CD14-positive monocyte (primary cell): ENCODE measurements at regions not wholly inside any gene's neighbourhood (a gene's known extent, or its start where the extent isn't known, plus 50 kb on each side); places are given as distances from the start of the nearest gene placed in this dataset.

Experiments
- DNase-seq, 3 donors: peaks; one replicate each; pipeline ENCODE4 v3.0.0-alpha.2; 2011 to 2022
- H2AFZ ChIP-seq: 2 replicates; pipeline ENCODE4 v1.6.0; 2012; ENCODE audit warnings: mild to moderate bottlenecking, low read depth, low read length, inconsistent platforms; ENCODE audit not compliant: insufficient read depth, poor library complexity, severe bottlenecking
- H3K27ac ChIP-seq, 2 donors: 1 replicate in 1 of 2; 2 replicates in 1 of 2; pipeline ENCODE4 v1.5.1; 2012 to 2013; ENCODE audit warnings: low read length in 2 of 2, control low read depth in 1 of 2, inconsistent platforms in 1 of 2, low read depth in 1 of 2, mild to moderate bottlenecking in 1 of 2
- H3K27me3 ChIP-seq, 2 donors: one replicate each; pipeline versions ENCODE4 v1.6.0 to v1.6.1; 2011 to 2013; ENCODE audit warnings: low read length in 2 of 2; ENCODE audit not compliant: control insufficient read depth in 2 of 2, insufficient read depth in 2 of 2
- H3K36me3 ChIP-seq, 2 donors: replicated peaks in 1 of 2; 1 replicate in 1 of 2; 2 replicates in 1 of 2; pipeline versions ENCODE4 v1.5.1 to v1.6.1; 2012 to 2013; ENCODE audit warnings: low read length in 2 of 2, control low read depth in 1 of 2, inconsistent platforms in 1 of 2, mild to moderate bottlenecking in 1 of 2; ENCODE audit not compliant: insufficient read depth in 2 of 2, control insufficient read depth in 1 of 2
- H3K4me1 ChIP-seq, 2 donors: 1 replicate in 1 of 2; 2 replicates in 1 of 2; pipeline versions ENCODE4 v1.5.1 to v1.6.1; 2012 to 2013; ENCODE audit warnings: low read length in 2 of 2, control low read depth in 1 of 2, inconsistent platforms in 1 of 2, mild to moderate bottlenecking in 1 of 2, moderate library complexity in 1 of 2; ENCODE audit not compliant: insufficient read depth in 2 of 2, control insufficient read depth in 1 of 2
- H3K4me2 ChIP-seq: replicated peaks from 2 replicates; pipeline ENCODE3; 2012; ENCODE audit warnings: low read length, moderate library complexity, mild to moderate bottlenecking; ENCODE audit not compliant: poor library complexity, severe bottlenecking; ENCODE audit errors: extremely low read depth
- H3K4me3 ChIP-seq, 3 experiments: fragments of 200-600 bp in 1 of 3; sonication (generic) in 1 of 3; replicated peaks in 1 of 3; 1 replicate in 2 of 3; 2 replicates in 1 of 3; pipeline ENCODE4 v1.5.1; 2011 to 2013; ENCODE audit warnings: low read length in 3 of 3, mild to moderate bottlenecking in 3 of 3, control low read depth in 2 of 3, low read depth in 2 of 3, inconsistent platforms in 1 of 3, moderate library complexity in 1 of 3
- H3K79me2 ChIP-seq: 2 replicates; pipeline ENCODE4 v1.6.0; 2012; ENCODE audit warnings: mild to moderate bottlenecking, control low read depth, inconsistent platforms, low read length, moderate library complexity; ENCODE audit not compliant: insufficient read depth
- H3K9ac ChIP-seq: 2 replicates; pipeline ENCODE4 v1.6.0; 2017; ENCODE audit warnings: low read length, mild to moderate bottlenecking; ENCODE audit not compliant: insufficient read depth, poor library complexity, severe bottlenecking
- H3K9me3 ChIP-seq, 2 donors: replicated peaks in 1 of 2; 1 replicate in 1 of 2; 2 replicates in 1 of 2; pipeline versions ENCODE4 v1.5.1 to v1.6.1; 2012 to 2013; ENCODE audit warnings: low read length in 2 of 2, control low read depth in 1 of 2; ENCODE audit not compliant: control insufficient read depth in 1 of 2, insufficient read depth in 1 of 2
- H4K20me1 ChIP-seq: 2 replicates; pipeline ENCODE4 v1.6.0; 2012; ENCODE audit warnings: mild to moderate bottlenecking, low read length, control low read depth, moderate library complexity; ENCODE audit not compliant: insufficient read depth
- H3K27ac Mint-ChIP-seq, 7 donors: one replicate each; pipeline ENCODE4 v1.8.0; 2020; ENCODE audit warnings: mild to moderate bottlenecking in 7 of 7, mixed read lengths in 7 of 7, moderate library complexity in 6 of 7, inconsistent platforms in 2 of 7
- H3K27me3 Mint-ChIP-seq, 3 donors: one replicate each; pipeline ENCODE4 v1.8.0; 2021 to 2022; ENCODE audit warnings: low read depth in 3 of 3, mild to moderate bottlenecking in 3 of 3, mixed read lengths in 3 of 3, moderate library complexity in 3 of 3, inconsistent platforms in 1 of 3
- H3K36me3 Mint-ChIP-seq, 2 donors: one replicate each; pipeline ENCODE4 v1.8.0; 2020; ENCODE audit warnings: mixed read lengths in 2 of 2, inconsistent platforms in 1 of 2, mild to moderate bottlenecking in 1 of 2
- H3K4me1 Mint-ChIP-seq: one replicate; pipeline ENCODE4 v1.8.0; 2020; ENCODE audit warnings: mild to moderate bottlenecking, mixed read lengths
- H3K4me3 Mint-ChIP-seq, 2 donors: one replicate each; pipeline ENCODE4 v1.8.0; 2020; ENCODE audit warnings: mild to moderate bottlenecking in 2 of 2, mixed read lengths in 2 of 2, moderate library complexity in 1 of 2
- H3K9me3 Mint-ChIP-seq, 7 donors: one replicate each; pipeline ENCODE4 v1.8.0; 2020 to 2022; ENCODE audit warnings: mixed read lengths in 7 of 7, mild to moderate bottlenecking in 6 of 7, moderate library complexity in 6 of 7, inconsistent platforms in 2 of 7
- WGBS: methylation state at CpG from one replicate; pipeline ENCODE4 v1.1.5; 2013; ENCODE audit warnings: missing lambda C conversion rate; ENCODE audit not compliant: insufficient coverage; 5-methylcytosine and 5-hydroxymethylcytosine counted together
- intact Hi-C, 2 donors: fragments of 100-400 bp; cut with micrococcal nuclease; formaldehyde crosslinking; loops; one replicate each; pipeline versions ENCODE4 v1.15.0 to v1.15.1; 2023
- TF ChIP-seq, protein P1 (sequence below): fragments of 200-600 bp; IDR thresholded peaks from one replicate; pipeline ENCODE4 v1.8.0; 2022; ENCODE audit warnings: antibody characterized with exemption, mild to moderate bottlenecking

DNA sequence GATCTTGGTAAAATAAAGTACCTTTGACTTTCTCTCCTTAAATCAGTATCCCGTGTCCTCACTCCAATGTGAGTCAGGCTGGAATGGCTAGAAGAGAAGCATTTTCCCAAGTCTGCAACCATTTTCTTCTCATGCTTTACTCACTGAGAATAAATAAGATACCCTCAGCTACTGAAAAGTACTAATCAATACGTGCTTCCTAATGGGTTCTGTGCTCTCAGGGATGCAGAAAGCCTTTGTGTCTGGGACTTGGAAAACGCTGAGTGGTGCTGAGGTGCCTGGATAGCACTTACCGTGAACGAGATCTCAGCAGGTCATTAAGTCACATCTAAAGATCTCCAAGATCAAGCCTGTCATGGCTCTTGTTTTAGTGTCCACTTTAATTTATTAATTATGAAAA is 672.3 kb upstream of the C16orf82 start:
- no peaks in the 10 kb centered on the region for H3K4me1 ChIP-seq
- no peak overlapping the region for H3K27ac ChIP-seq
- H2AFZ ChIP-seq: no peak overlapping the region
- intact Hi-C loops: no loop called here
- no peaks in the 10 kb centered on the region for H3K9me3 ChIP-seq
- no peak overlapping the region for H3K4me3 Mint-ChIP-seq
- H3K9ac ChIP-seq: no peak overlapping the region
- no peak overlapping the region for H3K4me3 ChIP-seq
- H3K27me3 ChIP-seq: no peaks in the 10 kb centered on the region
- H3K4me1 Mint-ChIP-seq: no peaks in the 10 kb centered on the region
- 72% methylated on average over 2 of the region's 5 CpGs for WGBS
- peaks cover 0 to 5% (median 3%) of the 10 kb centered on the region in 7 donors for H3K9me3 Mint-ChIP-seq
- H3K4me2 ChIP-seq: no peak overlapping the region
- H4K20me1 ChIP-seq: no peaks in the 10 kb centered on the region
- H3K27me3 Mint-ChIP-seq: no peaks in the 10 kb centered on the region
- no peaks in the 10 kb centered on the region for H3K79me2 ChIP-seq
- DNase-seq: no peak
- no peak overlapping the region for H3K27ac Mint-ChIP-seq
- no peaks in the 10 kb centered on the region for H3K36me3 ChIP-seq
- no peaks in the 10 kb centered on the region for H3K36me3 Mint-ChIP-seq
- TF ChIP-seq, protein P1, sequence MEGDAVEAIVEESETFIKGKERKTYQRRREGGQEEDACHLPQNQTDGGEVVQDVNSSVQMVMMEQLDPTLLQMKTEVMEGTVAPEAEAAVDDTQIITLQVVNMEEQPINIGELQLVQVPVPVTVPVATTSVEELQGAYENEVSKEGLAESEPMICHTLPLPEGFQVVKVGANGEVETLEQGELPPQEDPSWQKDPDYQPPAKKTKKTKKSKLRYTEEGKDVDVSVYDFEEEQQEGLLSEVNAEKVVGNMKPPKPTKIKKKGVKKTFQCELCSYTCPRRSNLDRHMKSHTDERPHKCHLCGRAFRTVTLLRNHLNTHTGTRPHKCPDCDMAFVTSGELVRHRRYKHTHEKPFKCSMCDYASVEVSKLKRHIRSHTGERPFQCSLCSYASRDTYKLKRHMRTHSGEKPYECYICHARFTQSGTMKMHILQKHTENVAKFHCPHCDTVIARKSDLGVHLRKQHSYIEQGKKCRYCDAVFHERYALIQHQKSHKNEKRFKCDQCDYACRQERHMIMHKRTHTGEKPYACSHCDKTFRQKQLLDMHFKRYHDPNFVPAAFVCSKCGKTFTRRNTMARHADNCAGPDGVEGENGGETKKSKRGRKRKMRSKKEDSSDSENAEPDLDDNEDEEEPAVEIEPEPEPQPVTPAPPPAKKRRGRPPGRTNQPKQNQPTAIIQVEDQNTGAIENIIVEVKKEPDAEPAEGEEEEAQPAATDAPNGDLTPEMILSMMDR: no peak

DNA sequence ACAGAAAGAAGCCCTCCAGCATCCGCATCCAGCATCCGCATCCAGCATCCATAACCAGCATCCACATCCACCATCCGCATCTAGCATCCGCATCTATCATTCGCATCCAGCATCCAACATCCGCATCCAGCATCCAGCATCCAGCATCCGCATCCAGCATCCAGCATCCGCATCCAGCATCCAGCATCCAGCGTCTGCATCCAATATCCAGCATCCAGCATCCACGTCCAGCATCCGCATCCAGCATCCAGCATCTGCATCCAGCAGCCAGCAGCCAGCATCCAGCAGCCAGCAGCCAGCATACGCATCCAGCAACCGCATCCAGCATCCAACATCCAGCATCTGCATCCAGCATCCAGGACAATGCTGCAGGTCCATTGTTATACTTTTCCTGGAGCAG is 671.0 kb upstream of the C16orf82 start:
- intact Hi-C loops: no loop called here
- H3K4me3 Mint-ChIP-seq: no peak overlapping the region

More for the DNA sequence above, 671.0 kb upstream of the C16orf82 start:
- Histone ChIP-seq H3K4me2 (no peak overlapping the region), H3K36me3 (no peaks in the 10 kb centered on the region), H3K9ac (no peak overlapping the region), H3K27me3 (no peaks in the 10 kb centered on the region), H3K27ac (no peak overlapping the region), H3K9me3 (no peaks in the 10 kb centered on the region), H2AFZ (no peak overlapping the region), H4K20me1 (no peaks in the 10 kb centered on the region), H3K4me3 (no peak overlapping the region), H3K79me2 (no peaks in the 10 kb centered on the region), H3K4me1 (no peaks in the 10 kb centered on the region)
- WGBS: 84% methylated on average over 13 of the region's 13 CpGs
- DNase-seq: no peak
- Mint-ChIP-seq H3K27ac (no peak overlapping the region), H3K9me3 (peaks cover 0 to 5% (median 3%) of the 10 kb centered on the region in 7 donors), H3K27me3 (no peaks in the 10 kb centered on the region), H3K4me1 (no peaks in the 10 kb centered on the region), H3K36me3 (no peaks in the 10 kb centered on the region)
- TF ChIP-seq, protein P1: no peak
